ENCODE measurements at regions not wholly inside any gene's neighbourhood (a gene's known extent, or its start where the extent isn't known, plus 50 kb on each side); places are given as distances from the start of the nearest gene placed in this dataset.

GRCh38 chr6:93017626-93018025 is 401.7 kb downstream of the EPHA7 start:
- no peak for DNase-seq
- intact Hi-C loops (cut with DNase I), result no loop called here
- Histone ChIP-seq H3K4me3 (no peak overlapping the region), H3K4me1 (no peaks in the 10 kb centered on the region), H3K27ac (no peak overlapping the region), H3K27me3 (no peaks in the 10 kb centered on the region), H3K36me3 (replicated peaks in 1 of 2; ENCODE audit: insufficient read depth in 1 of 2, low read depth in 2 of 2) (no peaks in the 10 kb centered on the region), H3K9me3 (no peaks in the 10 kb centered on the region)
- no peak for ATAC-seq
- WGBS, 2 donors, result 43 to 70% methylated on average over 1 of the region's 1 CpG
- TF ChIP-seq POLR2A (IDR thresholded peaks at IDR 0.05), result no peak
- TF ChIP-seq CTCF (IDR thresholded peaks at IDR 0.05), result no peak

GRCh38 chr6:93017213-93017612 is 402.1 kb downstream of the EPHA7 start:
- intact Hi-C loops (cut with DNase I), result no loop called here
- no peak for DNase-seq
- Histone ChIP-seq H3K4me3 (no peak overlapping the region), H3K36me3 (replicated peaks in 1 of 2; ENCODE audit: insufficient read depth in 1 of 2, low read depth in 2 of 2) (no peaks in the 10 kb centered on the region), H3K9me3 (no peaks in the 10 kb centered on the region), H3K27ac (no peak overlapping the region), H3K27me3 (no peaks in the 10 kb centered on the region), H3K4me1 (no peaks in the 10 kb centered on the region)
- TF ChIP-seq POLR2A (IDR thresholded peaks at IDR 0.05) (no peak), CTCF (IDR thresholded peaks at IDR 0.05) (no peak)
- 43 to 67% methylated on average over 2 of the region's 2 CpGs for WGBS, 2 donors
- ATAC-seq, result no peak

DNA sequence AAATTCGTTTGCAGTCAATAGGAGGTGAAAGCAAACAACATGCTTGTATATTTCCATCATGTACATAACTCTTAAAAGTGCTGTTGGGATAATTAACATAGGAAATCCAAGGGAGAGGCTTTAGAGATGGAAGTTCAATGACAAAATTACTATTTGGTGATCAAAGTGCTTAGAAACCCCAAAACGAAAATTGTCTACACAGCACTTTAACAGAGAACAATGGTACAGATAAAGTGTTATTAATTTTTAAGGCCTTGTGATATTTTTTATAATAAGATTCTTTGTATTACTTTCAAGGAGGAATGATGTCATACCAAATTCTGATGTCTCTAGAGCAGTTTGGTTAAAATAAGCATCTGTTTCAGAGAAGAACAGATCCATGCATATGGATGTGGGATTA is 406.3 kb downstream of the EPHA7 start:
- Histone ChIP-seq H3K27me3 (no peaks in the 10 kb centered on the region), H3K36me3 (replicated peaks in 1 of 2; ENCODE audit: insufficient read depth in 1 of 2, low read depth in 2 of 2) (no peaks in the 10 kb centered on the region), H3K4me1 (no peaks in the 10 kb centered on the region), H3K4me3 (no peak overlapping the region), H3K27ac (no peak overlapping the region), H3K9me3 (no peaks in the 10 kb centered on the region)
- 24 to 28% methylated on average over 2 of the region's 2 CpGs for WGBS, 2 donors
- TF ChIP-seq POLR2A (IDR thresholded peaks at IDR 0.05) (no peak), CTCF (IDR thresholded peaks at IDR 0.05) (no peak)
- intact Hi-C loops (cut with DNase I), result no loop called here
- ATAC-seq, result no peak
- no peak for DNase-seq

DNA sequence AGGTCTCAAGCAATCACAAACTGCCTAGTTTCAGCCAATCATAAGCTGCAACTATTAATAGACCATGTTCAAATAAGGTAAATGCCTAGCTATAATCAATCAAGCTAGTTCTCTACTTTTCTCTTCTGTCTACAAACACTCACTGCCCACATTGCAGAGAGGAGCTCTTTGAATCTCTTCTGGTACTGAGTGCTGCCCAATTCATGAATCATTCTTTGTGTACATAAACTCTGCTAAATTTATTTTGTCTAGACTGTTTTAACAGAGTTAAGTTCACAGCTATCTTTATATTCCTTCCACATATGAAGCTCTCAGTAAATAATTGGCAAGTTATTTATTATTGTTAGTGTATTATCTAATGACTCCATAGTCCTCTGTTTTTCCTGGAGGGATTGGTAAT is 411.0 kb downstream of the EPHA7 start:
- DNase-seq (no peak), ATAC-seq (no peak)
- Histone ChIP-seq H3K27ac (no peak overlapping the region), H3K27me3 (no peaks in the 10 kb centered on the region), H3K36me3 (replicated peaks in 1 of 2; ENCODE audit: insufficient read depth in 1 of 2, low read depth in 2 of 2) (no peaks in the 10 kb centered on the region), H3K4me1 (no peaks in the 10 kb centered on the region), H3K4me3 (no peak overlapping the region), H3K9me3 (no peaks in the 10 kb centered on the region)
- no peak for TF ChIP-seq POLR2A (IDR thresholded peaks at IDR 0.05)
- no peak for TF ChIP-seq CTCF (IDR thresholded peaks at IDR 0.05)
- intact Hi-C loops (cut with DNase I), result no loop called here

- no peak overlapping the region for H3K4me3 ChIP-seq
- no peaks in the 10 kb centered on the region for H3K27me3 ChIP-seq
- ATAC-seq, result no peak
- no peak for TF ChIP-seq CTCF (IDR thresholded peaks at IDR 0.05)
- TF ChIP-seq POLR2A (IDR thresholded peaks at IDR 0.05), result no peak
- intact Hi-C loops (cut with DNase I), result no loop called here
- 46 to 47% methylated on average over 3 of the region's 3 CpGs for WGBS, 2 donors
- H3K9me3 ChIP-seq, result no peaks in the 10 kb centered on the region
- no peak overlapping the region for H3K27ac ChIP-seq
- no peak for DNase-seq
- H3K4me1 ChIP-seq, result no peaks in the 10 kb centered on the region
- H3K36me3 ChIP-seq (replicated peaks in 1 of 2; ENCODE audit: insufficient read depth in 1 of 2, low read depth in 2 of 2), result no peaks in the 10 kb centered on the region
These were observed 429.7 kb downstream of the EPHA7 start for GRCh38 chr6:92989656-92990055.

Measured in body of pancreas (tissue), 4 donors.